Inferior parietal cortex (tissue), 1 donor: ENCODE measurements at regions not wholly inside any gene's neighbourhood (a gene's known extent, or its start where the extent isn't known, plus 50 kb on each side); places are given as distances from the start of the nearest gene placed in this dataset.
"Not testable (repeated sequence)": the region's sequence is repeated elsewhere in the genome, so short reads cannot be mapped to it uniquely, and the experiment has no call there.

ENCODE experiments used
- DNase-seq: peaks from one replicate; pipeline ENCODE4 v3.0.0-alpha.2; 2016; ENCODE audit errors: extremely low spot score

DNA sequence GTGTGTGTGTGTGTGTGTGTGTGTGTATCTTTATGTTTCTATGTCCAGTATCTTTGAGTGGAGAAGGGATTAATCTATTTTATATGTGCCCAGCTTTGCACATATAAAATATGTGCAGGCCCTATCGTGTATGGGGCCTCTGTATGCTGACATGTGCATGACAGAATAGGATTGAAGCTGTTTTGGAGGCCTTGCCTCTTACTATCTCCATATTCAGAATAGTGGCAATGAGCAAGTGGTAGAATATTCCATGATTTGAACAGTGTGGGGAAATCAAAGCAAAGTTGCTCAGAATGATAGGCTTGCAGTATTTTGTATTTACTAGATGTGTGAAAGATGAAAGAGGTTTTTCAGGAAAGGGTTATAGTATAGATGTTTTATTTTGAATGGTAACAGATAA, 480.8 kb downstream of the XIRP2 start:
- DNase-seq, result no peak

DNA sequence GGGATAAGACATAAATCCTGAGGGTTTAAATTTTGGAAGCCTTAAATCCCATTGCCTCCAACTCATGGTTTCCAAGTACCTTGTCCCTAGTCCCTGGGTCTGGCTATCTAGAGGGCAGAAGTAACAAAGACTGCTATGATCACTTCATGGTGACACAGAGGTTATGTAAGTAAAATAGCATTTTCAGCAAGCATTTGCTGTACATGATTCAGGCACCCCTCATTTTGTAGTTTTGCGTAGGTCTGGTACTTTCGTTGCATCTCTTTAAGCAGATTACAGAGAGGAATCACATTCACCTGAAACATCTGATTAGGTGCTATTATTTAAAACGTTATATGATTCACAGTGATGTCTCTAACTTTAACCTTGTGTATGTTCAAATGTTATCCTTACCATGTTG, 480.1 kb downstream of the XIRP2 start:
- no peak for DNase-seq

- no peak for DNase-seq
Observed at GRCh38 chr2:167365216-167365615, 476.9 kb downstream of the XIRP2 start.

DNA sequence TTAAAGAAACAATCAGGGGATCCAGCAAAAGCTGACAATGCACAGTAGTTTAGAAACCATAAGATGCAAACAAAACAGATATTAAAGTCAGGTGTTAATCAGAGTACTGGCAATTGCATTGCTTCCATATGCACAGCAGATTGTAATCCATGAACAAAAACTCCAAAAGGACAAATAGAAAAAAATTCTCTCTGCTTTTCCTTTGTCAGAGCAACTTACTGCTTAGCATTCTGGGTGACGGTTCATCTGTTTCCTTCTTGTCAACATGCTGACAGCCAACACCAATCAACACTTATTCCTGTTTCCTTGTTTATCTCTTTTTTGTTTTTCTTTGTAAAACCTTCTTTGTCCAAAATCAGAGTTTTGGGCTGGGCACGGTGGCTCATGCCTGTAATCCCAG, 473.1 kb downstream of the XIRP2 start:
- DNase-seq, result no peak

- DNase-seq, result no peak
Observed at GRCh38 chr2:167355821-167356220, 467.5 kb downstream of the XIRP2 start.

- DNase-seq, result no peak
Observed at GRCh38 chr2:167353605-167354280, 465.5 kb downstream of the XIRP2 start.

- DNase-seq, result no peak
Observed at GRCh38 chr2:167345559-167345958, 457.3 kb downstream of the XIRP2 start.

GRCh38 chr2:167342769-167343168, 454.5 kb downstream of the XIRP2 start:
- DNase-seq, result no peak

DNA sequence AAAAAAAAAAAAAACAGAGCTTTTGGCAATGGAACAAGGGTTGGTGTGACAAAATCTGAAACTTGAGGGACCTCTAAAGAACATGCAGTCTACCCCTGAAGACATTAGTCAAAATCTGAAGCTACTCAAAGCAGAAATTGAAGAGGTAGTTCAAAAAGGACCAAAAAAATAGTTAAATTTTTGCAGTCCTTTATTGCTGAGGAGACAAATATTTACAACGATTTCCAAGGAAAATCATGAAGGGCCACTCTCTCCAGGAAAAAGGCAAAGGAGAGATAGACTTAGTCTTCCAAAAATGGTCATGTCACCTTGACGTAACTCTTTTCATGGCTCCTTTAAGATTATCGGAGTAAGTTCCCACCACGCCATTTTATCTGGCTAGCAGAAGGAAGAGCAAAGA, 452.0 kb downstream of the XIRP2 start:
- DNase-seq, result no peak

- DNase-seq, result no peak
Observed at GRCh38 chr2:167336213-167336612, 447.9 kb downstream of the XIRP2 start.

- no peak for DNase-seq
Observed at GRCh38 chr2:167335541-167335992, 447.3 kb downstream of the XIRP2 start.

- DNase-seq, result no peak
Observed at GRCh38 chr2:167334146-167334742, 446.0 kb downstream of the XIRP2 start.

- DNase-seq, result no peak
Observed at GRCh38 chr2:167333245-167333644, 445.0 kb downstream of the XIRP2 start.

DNA sequence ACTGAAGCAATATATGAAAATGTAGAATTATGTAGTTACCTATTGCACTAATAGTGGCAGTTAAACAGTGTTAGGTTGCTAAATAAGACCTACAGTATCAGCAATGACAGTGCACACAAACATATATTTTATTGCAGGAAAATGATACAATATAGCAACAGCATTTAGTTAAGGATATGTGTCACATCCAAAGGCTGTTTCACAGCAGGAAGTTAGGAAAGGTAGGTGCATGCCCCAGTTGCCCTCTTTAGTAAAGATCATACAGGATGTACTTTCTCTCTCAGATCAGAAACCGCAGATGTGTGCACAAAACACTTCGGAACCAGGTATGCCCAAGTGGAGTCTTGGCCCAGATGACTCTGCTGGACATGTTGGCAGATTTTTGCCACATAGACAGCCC, 444.1 kb downstream of the XIRP2 start:
- DNase-seq, result no peak

DNA sequence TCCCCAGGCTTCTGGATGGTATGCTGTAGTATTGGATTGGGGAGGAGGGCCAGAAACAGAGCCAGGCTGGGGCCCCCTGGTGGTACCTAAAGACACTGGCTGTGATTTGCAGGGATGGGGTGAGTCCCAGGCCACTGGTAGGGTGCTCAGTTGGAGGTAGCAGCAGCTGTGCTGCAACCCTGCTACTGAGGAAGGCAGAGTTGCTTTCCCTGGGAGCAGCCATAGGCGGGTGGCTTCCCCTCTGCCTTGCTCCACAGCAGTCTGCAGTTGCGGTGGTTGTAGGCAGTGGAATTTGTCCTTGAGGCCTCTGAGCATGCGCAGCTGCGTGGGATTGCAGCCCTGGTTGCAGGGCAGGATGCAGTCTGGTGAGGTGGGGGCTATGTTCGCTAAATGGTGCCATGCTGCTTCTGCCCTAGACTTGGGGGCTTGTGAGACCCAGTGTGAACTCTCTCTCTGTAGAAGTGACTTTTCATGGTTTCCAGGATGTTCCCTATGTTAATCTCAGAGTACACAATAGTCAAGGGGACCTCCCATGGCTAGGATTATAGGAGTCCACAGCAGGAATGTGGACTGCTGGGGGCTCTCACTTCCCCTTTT, 443.5 kb downstream of the XIRP2 start:
- no peak for DNase-seq

DNA sequence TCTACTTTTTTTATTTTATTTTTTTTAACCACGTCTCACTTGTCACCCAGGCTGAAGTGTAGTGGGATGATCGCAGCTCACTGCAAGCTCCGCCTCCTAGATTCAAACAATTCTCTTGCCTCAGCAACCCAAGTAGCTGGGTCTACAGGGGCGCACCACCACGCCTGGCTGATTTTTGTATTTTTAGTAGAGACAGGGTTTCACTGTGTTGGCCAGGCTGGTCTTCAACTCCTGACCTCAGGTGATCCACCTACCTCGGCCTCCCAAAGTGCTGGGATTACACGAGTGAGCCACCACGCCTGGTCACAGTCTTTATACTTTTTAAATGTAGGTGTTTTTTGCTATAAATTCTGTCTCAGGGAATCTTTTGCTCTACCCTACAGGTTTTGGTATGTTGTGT, 440.5 kb downstream of the XIRP2 start:
- not testable (repeated sequence) for DNase-seq

- no peak for DNase-seq
Observed at GRCh38 chr2:167322795-167323194, 434.5 kb downstream of the XIRP2 start.

DNA sequence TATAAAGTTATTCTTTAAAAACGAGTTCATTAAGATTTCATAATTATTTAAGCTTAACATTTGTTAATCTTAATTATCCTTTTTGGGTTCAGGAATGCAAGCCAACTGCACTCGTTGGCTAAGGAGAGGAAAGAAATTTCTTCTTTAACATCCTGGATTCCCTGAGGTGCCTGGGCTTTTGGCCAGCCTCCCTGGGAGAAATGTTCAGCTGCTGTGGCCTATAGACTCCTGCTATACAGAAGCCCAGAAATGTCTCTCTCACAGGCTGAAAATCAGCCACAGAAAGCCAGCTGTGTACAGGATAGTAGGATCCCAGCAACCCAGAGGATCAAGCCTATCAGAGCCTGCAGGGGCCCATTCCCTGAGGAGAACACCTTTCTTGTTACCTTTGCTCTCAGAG, 430.3 kb downstream of the XIRP2 start:
- no peak for DNase-seq

GRCh38 chr2:167310442-167310841, 422.2 kb downstream of the XIRP2 start:
- DNase-seq, result no peak
